GM12892 (cell line): ENCODE measurements at regions not wholly inside any gene's neighbourhood (a gene's known extent, or its start where the extent isn't known, plus 50 kb on each side); places are given as distances from the start of the nearest gene placed in this dataset.

Experiments used
- POLR2A ChIP-seq: IDR thresholded peaks from 2 replicates; pipeline ENCODE4 v1.6.1; 2011; ENCODE audit warnings: low read depth, low read length, control low read depth
- TAF1 ChIP-seq: IDR thresholded peaks from 2 replicates; pipeline ENCODE4 v1.6.1; 2011; ENCODE audit warnings: low read depth, mild to moderate bottlenecking, control low read depth, low read length, borderline replicate concordance

- no peak for TF ChIP-seq TAF1
- TF ChIP-seq POLR2A: no peak
Measured at GRCh38 chr2:134097740-134098139, 156.1 kb upstream of the MGAT5 start.
